Activated T-helper 1 cell treated with anti-CD3 and anti-CD28 coated beads, Interleukin-12 subunit alpha, Interleukin-12 subunit beta, Interleukin-2, Interleukin-4 antibody, amounts not matched to agents 30 ng/mL and 10 ng/mL and 1 ng/mL, durations not matched to agents 14 hours and 24 hours and 36 hours (primary cell): ENCODE measurements at regions not wholly inside any gene's neighbourhood (a gene's known extent, or its start where the extent isn't known, plus 50 kb on each side); places are given as distances from the start of the nearest gene placed in this dataset.
"Not testable (repeated sequence)": the region's sequence is repeated elsewhere in the genome, so short reads cannot be mapped to it uniquely, and the experiment has no call there.

Experiments used
- DNase-seq: peaks from one replicate; pipeline ENCODE4 v3.0.0; 2021; ENCODE audit warnings: low spot score
- H3K27ac Mint-ChIP-seq: one replicate; pipeline ENCODE4 v1.8.0; 2021; ENCODE audit warnings: mild to moderate bottlenecking, mixed read lengths
- H3K27me3 Mint-ChIP-seq: one replicate; pipeline ENCODE4 v1.8.0; 2022; ENCODE audit warnings: mild to moderate bottlenecking, moderate library complexity, mixed read lengths; ENCODE audit not compliant: insufficient read depth
- H3K36me3 Mint-ChIP-seq: one replicate; pipeline ENCODE4 v1.8.0; 2021; ENCODE audit warnings: low read depth, mixed read lengths
- H3K4me1 Mint-ChIP-seq: one replicate; pipeline ENCODE4 v1.8.0; 2021; ENCODE audit warnings: low read depth, mixed read lengths
- H3K4me3 Mint-ChIP-seq: one replicate; pipeline ENCODE4 v1.8.0; 2021; ENCODE audit warnings: mild to moderate bottlenecking, moderate library complexity, mixed read lengths
- H3K9me3 Mint-ChIP-seq: one replicate; pipeline ENCODE4 v1.8.0; 2021; ENCODE audit warnings: mixed read lengths
- intact Hi-C: fragments of 100-400 bp; cut with micrococcal nuclease; formaldehyde crosslinking; loops from one replicate; pipeline ENCODE4 v1.15.1; 2024

DNA sequence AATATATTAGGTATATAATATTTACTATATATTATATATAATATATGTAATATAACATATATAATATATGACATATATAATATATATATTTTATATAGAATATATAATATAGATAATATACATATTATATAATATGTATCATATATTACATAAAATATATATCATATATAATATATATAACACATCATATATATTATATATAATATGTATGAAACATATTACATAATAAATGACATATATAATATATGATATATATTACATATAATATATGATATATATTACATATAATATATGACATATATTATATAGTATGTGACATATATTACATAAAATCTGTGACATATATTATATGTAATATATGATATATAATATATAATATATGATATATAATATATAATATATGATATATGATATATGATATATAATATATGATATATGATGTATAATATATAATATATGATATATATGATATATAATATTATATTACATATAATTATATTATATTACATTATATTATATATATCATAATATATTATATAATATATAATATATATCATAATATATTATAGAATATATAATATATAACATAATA, 119.5 kb upstream of the RIMBP3 start:
- no peaks in the 10 kb centered on the region for H3K4me1 Mint-ChIP-seq
- no peak for DNase-seq
- no peaks in the 10 kb centered on the region for H3K27me3 Mint-ChIP-seq
- H3K36me3 Mint-ChIP-seq = no peaks in the 10 kb centered on the region
- intact Hi-C loops = no loop called here
- peaks cover 3% of the 10 kb centered on the region for H3K9me3 Mint-ChIP-seq
- H3K4me3 Mint-ChIP-seq = no peak overlapping the region
- no peak overlapping the region for H3K27ac Mint-ChIP-seq

DNA sequence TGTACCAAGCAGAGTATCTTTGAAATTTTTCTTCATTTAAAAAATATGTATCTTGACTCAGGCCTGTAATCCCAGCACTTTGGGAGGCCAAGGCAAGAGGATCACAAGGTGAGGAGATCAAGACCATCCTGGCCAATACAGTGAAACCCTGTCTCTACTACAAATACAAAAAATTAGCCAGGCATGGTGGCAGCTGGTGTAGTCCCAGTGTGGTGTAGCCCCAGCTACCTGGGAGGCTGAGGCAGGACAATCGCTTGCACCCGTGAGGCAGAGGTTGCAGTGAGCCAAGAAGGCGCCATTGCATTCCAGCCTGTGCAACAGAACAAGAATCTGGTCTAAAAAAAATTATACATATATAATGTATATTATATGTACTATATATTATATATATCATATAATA, 118.7 kb upstream of the RIMBP3 start:
- peak; percentile 68 for DNase-seq
- H3K27me3 Mint-ChIP-seq, H3K27ac Mint-ChIP-seq, H3K9me3 Mint-ChIP-seq, H3K4me3 Mint-ChIP-seq, H3K4me1 Mint-ChIP-seq, intact Hi-C loops, H3K36me3 Mint-ChIP-seq: not testable (repeated sequence)
